MM.1S (cell line): ENCODE measurements at regions not wholly inside any gene's neighbourhood (a gene's known extent, or its start where the extent isn't known, plus 50 kb on each side); places are given as distances from the start of the nearest gene placed in this dataset.

Experiments used
- CTCF ChIP-seq: fragments of 300-600 bp; sonication (generic); IDR thresholded peaks from 2 replicates; pipeline ENCODE4 v1.5.1; 2016; ENCODE audit warnings: antibody characterized with exemption, low read length, mixed read lengths
- EZH2 ChIP-seq: fragments of 300-600 bp; sonication (generic); optimal IDR thresholded peaks from 2 replicates; pipeline ENCODE3; 2017; ENCODE audit warnings: low read depth, mild to moderate bottlenecking, antibody characterized with exemption, low read length, mixed read lengths
- EZH2phosphoT487 ChIP-seq: fragments of 300-600 bp; sonication (generic); IDR thresholded peaks from 2 replicates; pipeline ENCODE4 v1.6.1; 2018; ENCODE audit warnings: antibody characterized with exemption, low read length

DNA sequence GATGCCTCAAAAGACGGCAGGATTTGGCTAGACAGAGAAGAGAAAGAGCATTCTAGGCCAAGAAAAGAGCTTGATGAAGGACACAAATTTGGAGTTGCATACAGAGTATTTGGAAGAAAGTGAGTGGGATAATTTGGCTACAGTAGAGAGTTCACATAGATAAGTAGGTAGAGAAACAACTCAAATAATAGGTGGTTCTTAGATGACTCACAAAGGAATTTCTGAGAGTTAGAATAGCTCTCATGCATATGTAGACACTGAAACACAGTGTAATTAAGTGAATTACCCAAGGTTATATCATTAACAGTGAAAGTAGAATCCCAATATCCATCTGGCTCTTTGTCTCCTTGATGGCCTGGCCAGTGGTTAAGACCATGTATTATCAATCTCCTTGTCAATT, 228.6 kb upstream of the DDI1 start:
- no peak for TF ChIP-seq CTCF
- TF ChIP-seq EZH2phosphoT487, result no peak
- TF ChIP-seq EZH2, result no peak
